ENCODE measurements at regions not wholly inside any gene's neighbourhood (a gene's known extent, or its start where the extent isn't known, plus 50 kb on each side); places are given as distances from the start of the nearest gene placed in this dataset.

- H3K9me3 Mint-ChIP-seq: no peaks in the 10 kb centered on the region; the same call in 1 of the 2 replicates
- DNase-seq: no peak
- H3K27ac Mint-ChIP-seq: no peak overlapping the region
- H3K27me3 Mint-ChIP-seq (ENCODE audit: insufficient read depth): peaks cover 26% of the 10 kb centered on the region
- no peak overlapping the region for H3K4me3 Mint-ChIP-seq
- no peak for TF ChIP-seq CTCF (IDR thresholded peaks at IDR 0.05)
- H3K36me3 Mint-ChIP-seq (ENCODE audit: low read depth): no peaks in the 10 kb centered on the region; the same call in 1 of the 2 replicates
- no peaks in the 10 kb centered on the region for H3K4me1 Mint-ChIP-seq (ENCODE audit: low read depth)
These were observed 387.6 kb downstream of the CDC5L start for GRCh38 chr6:44775121-44775520.

GRCh38 chr6:44776344-44776743, 388.8 kb downstream of the CDC5L start:
- H3K4me1 Mint-ChIP-seq (ENCODE audit: low read depth): no peaks in the 10 kb centered on the region
- H3K36me3 Mint-ChIP-seq (ENCODE audit: low read depth): no peaks in the 10 kb centered on the region; the same call in 1 of the 2 replicates

GRCh38 chr6:44778513-44778912, 391.0 kb downstream of the CDC5L start:
- Mint-ChIP-seq H3K27ac (no peak overlapping the region), H3K9me3 (peaks cover 2% of the 10 kb centered on the region), H3K4me3 (no peak overlapping the region), H3K27me3 (ENCODE audit: insufficient read depth) (peaks cover 29% of the 10 kb centered on the region), H3K4me1 (ENCODE audit: low read depth) (no peaks in the 10 kb centered on the region), H3K36me3 (ENCODE audit: low read depth) (no peaks in the 10 kb centered on the region; the same call in 1 of the 2 replicates)
- TF ChIP-seq CTCF (IDR thresholded peaks at IDR 0.05): no peak
- DNase-seq: no peak

More at GRCh38 chr6:44776344-44776743, 388.8 kb downstream of the CDC5L start:
- no peak overlapping the region for H3K4me3 Mint-ChIP-seq
- H3K9me3 Mint-ChIP-seq: no peaks in the 10 kb centered on the region; the same call in 1 of the 2 replicates
- TF ChIP-seq CTCF (IDR thresholded peaks at IDR 0.05): no peak
- H3K27me3 Mint-ChIP-seq (ENCODE audit: insufficient read depth): peaks cover 26% of the 10 kb centered on the region
- no peak overlapping the region for H3K27ac Mint-ChIP-seq
- DNase-seq: no peak
